HAP-1 (cell line): ENCODE measurements at regions not wholly inside any gene's neighbourhood (a gene's known extent, or its start where the extent isn't known, plus 50 kb on each side); places are given as distances from the start of the nearest gene placed in this dataset.

Experiments
- DNase-seq, 2 experiments: peaks; one replicate each; pipeline ENCODE4 v3.0.0-alpha.2; 2016 to 2020; ENCODE audit warnings: low spot score in 2 of 2
- H3K27me3 ChIP-seq: fragments of 250-450 bp; sonication (Bioruptor Pico); 2 replicates; pipeline ENCODE4 v1.5.1; 2020; ENCODE audit warnings: low read depth, mild to moderate bottlenecking, moderate library complexity
- H3K36me3 ChIP-seq: fragments of 250-450 bp; sonication (Bioruptor Pico); replicated peaks from 2 replicates; pipeline ENCODE4 v1.5.1; 2020; ENCODE audit warnings: mild to moderate bottlenecking
- H3K4me1 ChIP-seq: fragments of 250-450 bp; sonication (Bioruptor Pico); 2 replicates; pipeline ENCODE4 v1.5.1; 2020; ENCODE audit warnings: mild to moderate bottlenecking
- H3K4me3 ChIP-seq: fragments of 250-450 bp; sonication (Bioruptor Pico); 2 replicates; pipeline ENCODE4 v1.5.1; 2020; ENCODE audit warnings: mild to moderate bottlenecking, moderate library complexity
- H3K9me3 ChIP-seq: fragments of 250-450 bp; sonication (Bioruptor Pico); 2 replicates; pipeline ENCODE4 v1.5.1; 2020; ENCODE audit warnings: mild to moderate bottlenecking, moderate library complexity
- in situ Hi-C: fragments of 300-500 bp; cut with MboI; formaldehyde crosslinking; loops from 3 replicates; pipeline ENCODE4 v1.14.3; 2020; ENCODE audit warnings: low sequenced_read_pairs, inconsistent platforms, mixed read lengths

GRCh38 chr16:64397945-64398508 is 723.8 kb downstream of the CDH11 start:
- Histone ChIP-seq H3K36me3 (no peaks in the 10 kb centered on the region), H3K9me3 (no peaks in the 10 kb centered on the region), H3K27me3 (no peaks in the 10 kb centered on the region), H3K4me3 (no peak overlapping the region), H3K4me1 (no peaks in the 10 kb centered on the region)
- in situ Hi-C loops: no loop called here
- DNase-seq: no peak

DNA sequence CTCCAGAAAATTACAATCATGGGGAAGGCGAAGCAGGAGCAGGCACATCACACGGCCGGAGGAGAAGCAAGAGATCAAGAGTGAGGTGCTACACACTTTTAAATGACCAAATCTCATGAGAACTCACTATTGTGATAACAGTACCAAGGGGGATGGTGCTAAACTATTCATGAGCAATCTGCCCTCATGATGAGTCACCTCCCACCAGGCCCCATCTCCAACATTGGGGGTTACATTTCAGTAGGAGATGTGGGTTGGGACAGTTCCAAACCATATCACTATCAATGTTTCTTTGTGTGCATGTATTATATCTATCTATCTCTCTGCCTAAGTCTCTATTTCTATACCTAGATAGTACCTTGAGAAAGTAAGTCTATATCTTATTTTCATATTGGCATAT is 724.8 kb downstream of the CDH11 start:
- no peaks in the 10 kb centered on the region for H3K4me1 ChIP-seq
- no peak overlapping the region for H3K4me3 ChIP-seq
- H3K9me3 ChIP-seq: no peaks in the 10 kb centered on the region
- no peaks in the 10 kb centered on the region for H3K36me3 ChIP-seq
- in situ Hi-C loops: no loop called here
- no peaks in the 10 kb centered on the region for H3K27me3 ChIP-seq
- DNase-seq: no peak

- no peaks in the 10 kb centered on the region for H3K4me1 ChIP-seq
- in situ Hi-C loops: no loop called here
- no peak overlapping the region for H3K4me3 ChIP-seq
- DNase-seq: no peak
- no peaks in the 10 kb centered on the region for H3K27me3 ChIP-seq
- no peaks in the 10 kb centered on the region for H3K9me3 ChIP-seq
- H3K36me3 ChIP-seq: no peaks in the 10 kb centered on the region
Observed at GRCh38 chr16:64394061-64394460, 727.8 kb downstream of the CDH11 start.

DNA sequence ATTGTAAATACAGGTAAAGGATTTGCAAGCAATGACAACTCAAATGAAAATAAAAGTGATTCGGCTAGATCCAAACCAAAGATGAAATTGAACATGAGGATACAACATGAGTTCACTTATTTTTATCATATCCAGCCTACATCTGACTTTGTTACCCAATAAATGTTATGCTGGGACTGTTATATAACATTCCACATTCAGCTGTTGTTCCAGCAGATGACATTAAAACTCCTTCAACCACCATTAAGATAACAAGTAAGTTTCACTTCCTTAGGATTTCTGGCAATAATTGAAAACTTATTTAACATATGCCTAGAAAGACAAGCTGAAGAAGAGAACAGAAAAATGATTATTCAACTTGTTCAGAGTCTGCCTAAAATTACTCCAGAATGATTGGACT is 729.4 kb downstream of the CDH11 start:
- Histone ChIP-seq H3K4me1 (no peaks in the 10 kb centered on the region), H3K4me3 (no peak overlapping the region), H3K27me3 (no peaks in the 10 kb centered on the region), H3K36me3 (no peaks in the 10 kb centered on the region), H3K9me3 (no peaks in the 10 kb centered on the region)
- in situ Hi-C loops: no loop called here
- no peak for DNase-seq

DNA sequence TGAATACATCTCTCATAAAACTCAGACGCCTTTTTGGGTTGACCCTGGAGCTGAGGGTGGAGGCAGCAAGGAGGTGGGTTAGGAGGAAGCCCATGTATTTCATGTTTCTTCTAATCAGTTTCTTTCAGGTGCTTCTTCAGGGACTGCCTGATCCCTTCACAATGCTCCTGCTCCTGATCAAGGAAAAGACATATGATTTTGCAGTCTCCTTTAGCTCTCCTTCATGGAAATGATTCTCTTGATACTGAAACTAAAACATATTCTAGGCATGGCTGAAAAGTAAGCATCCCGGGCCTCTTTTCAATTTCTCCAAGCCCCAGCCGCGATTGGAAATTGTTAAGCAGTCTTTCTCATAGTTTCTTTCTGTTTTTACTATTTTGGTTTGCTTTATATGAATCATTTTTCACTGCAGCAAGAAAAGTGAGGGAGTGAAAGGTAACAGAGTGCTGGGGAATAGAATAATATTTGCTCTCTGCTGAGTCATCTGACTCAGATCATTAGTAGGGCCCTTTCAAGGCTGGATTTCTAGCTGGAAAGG is 730.7 kb downstream of the CDH11 start:
- DNase-seq: no peak

GRCh38 chr16:64390102-64390501 is 731.8 kb downstream of the CDH11 start:
- in situ Hi-C loops: no loop called here
- Histone ChIP-seq H3K9me3 (no peaks in the 10 kb centered on the region), H3K36me3 (no peaks in the 10 kb centered on the region), H3K4me3 (no peak overlapping the region), H3K27me3 (no peaks in the 10 kb centered on the region), H3K4me1 (no peaks in the 10 kb centered on the region)
- no peak for DNase-seq

More for the DNA sequence above, 730.7 kb downstream of the CDH11 start:
- no peaks in the 10 kb centered on the region for H3K36me3 ChIP-seq
- no peaks in the 10 kb centered on the region for H3K4me1 ChIP-seq
- in situ Hi-C loops: no loop called here
- H3K27me3 ChIP-seq: no peaks in the 10 kb centered on the region
- H3K4me3 ChIP-seq: no peak overlapping the region
- H3K9me3 ChIP-seq: no peaks in the 10 kb centered on the region

- no peaks in the 10 kb centered on the region for H3K4me1 ChIP-seq
- no peaks in the 10 kb centered on the region for H3K36me3 ChIP-seq
- H3K27me3 ChIP-seq: no peaks in the 10 kb centered on the region
- in situ Hi-C loops: no loop called here
- no peak for DNase-seq
- no peak overlapping the region for H3K4me3 ChIP-seq
- no peaks in the 10 kb centered on the region for H3K9me3 ChIP-seq
Observed at GRCh38 chr16:64384636-64385035, 737.2 kb downstream of the CDH11 start.

DNA sequence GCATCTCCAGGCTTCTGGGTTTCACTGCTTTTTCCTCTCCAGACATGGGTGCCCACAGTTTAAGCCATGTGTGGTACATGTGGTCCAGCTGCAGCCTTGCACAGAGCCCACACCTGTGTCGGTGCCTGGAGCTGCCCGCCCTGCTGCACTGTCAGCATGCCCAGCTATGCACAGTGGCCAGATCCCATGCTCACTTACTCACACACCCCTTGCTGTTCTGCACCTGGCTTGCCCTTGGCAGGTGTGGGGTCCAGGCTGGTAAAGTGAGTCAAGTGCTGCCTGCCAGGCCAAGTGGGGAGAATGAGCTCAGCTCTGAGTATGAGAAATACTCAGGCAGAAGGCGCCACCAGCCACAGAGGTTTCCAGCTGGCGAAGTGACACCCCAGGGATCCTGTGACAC is 739.9 kb downstream of the CDH11 start:
- Histone ChIP-seq H3K27me3 (no peaks in the 10 kb centered on the region), H3K4me3 (no peak overlapping the region), H3K4me1 (no peaks in the 10 kb centered on the region), H3K9me3 (no peaks in the 10 kb centered on the region), H3K36me3 (no peaks in the 10 kb centered on the region)
- DNase-seq: no peak
- in situ Hi-C loops: no loop called here

GRCh38 chr16:64380751-64381150 is 741.1 kb downstream of the CDH11 start:
- Histone ChIP-seq H3K36me3 (no peaks in the 10 kb centered on the region), H3K27me3 (no peaks in the 10 kb centered on the region), H3K4me3 (no peak overlapping the region), H3K4me1 (no peaks in the 10 kb centered on the region), H3K9me3 (no peaks in the 10 kb centered on the region)
- in situ Hi-C loops: no loop called here
- no peak for DNase-seq

DNA sequence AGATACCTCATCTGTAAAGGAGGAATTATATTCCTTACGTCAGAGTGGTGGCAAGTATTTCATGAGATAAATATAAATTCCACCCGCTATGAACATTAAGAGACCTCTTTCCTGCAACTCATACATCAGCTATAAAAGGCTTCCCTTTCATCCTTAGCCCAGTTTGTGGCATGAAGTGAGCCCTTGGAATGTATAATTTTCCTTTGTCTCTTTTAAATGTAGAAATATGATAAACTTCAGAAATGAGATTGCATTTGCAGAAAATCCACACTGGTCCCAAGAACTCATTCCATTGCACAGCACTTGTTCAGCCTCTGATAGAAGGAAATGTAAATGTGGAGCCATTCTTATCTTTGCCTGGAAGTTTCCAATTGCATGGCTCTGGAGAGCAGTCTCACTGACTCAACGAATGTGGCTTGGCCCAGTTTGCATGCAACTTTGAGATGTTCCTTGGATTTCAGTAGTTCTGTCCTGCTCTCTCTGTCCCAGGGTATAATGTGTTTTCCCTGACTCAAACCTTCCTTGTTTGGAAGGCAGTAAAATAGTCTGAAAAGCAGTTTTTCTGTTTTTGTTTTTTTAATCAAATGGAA is 746.4 kb downstream of the CDH11 start:
- Histone ChIP-seq H3K36me3 (no peaks in the 10 kb centered on the region), H3K27me3 (no peaks in the 10 kb centered on the region), H3K9me3 (no peaks in the 10 kb centered on the region), H3K4me1 (no peaks in the 10 kb centered on the region), H3K4me3 (no peak overlapping the region)
- DNase-seq: no peak
- in situ Hi-C loops: no loop called here

DNA sequence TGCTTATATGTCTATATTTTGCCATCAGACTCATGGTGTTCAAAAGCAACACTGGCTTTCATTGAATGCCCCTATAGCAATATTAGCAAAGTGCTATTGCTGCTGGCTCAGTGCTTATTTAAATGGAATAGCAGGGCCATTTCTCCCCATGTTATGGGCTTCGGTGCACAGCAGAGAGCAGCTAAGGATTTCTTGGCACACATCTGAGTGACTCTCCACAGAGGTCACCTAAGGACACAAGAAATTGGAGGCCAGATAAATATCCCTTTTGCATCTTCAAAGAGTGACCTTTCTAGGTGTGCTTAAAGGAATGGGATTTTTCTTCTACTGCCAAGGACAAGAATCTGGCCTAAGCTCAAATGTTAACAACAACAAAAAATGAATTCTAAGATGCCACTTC is 751.8 kb downstream of the CDH11 start:
- no peak for DNase-seq
- Histone ChIP-seq H3K36me3 (no peaks in the 10 kb centered on the region), H3K4me1 (no peaks in the 10 kb centered on the region), H3K4me3 (no peak overlapping the region), H3K9me3 (no peaks in the 10 kb centered on the region), H3K27me3 (no peaks in the 10 kb centered on the region)
- in situ Hi-C loops: no loop called here

GRCh38 chr16:64365448-64365931 is 756.4 kb downstream of the CDH11 start:
- in situ Hi-C loops: no loop called here
- no peaks in the 10 kb centered on the region for H3K9me3 ChIP-seq

GRCh38 chr16:64364894-64365293 is 757.0 kb downstream of the CDH11 start:
- Histone ChIP-seq H3K4me3 (no peak overlapping the region), H3K9me3 (no peaks in the 10 kb centered on the region), H3K36me3 (no peaks in the 10 kb centered on the region), H3K4me1 (no peaks in the 10 kb centered on the region), H3K27me3 (no peaks in the 10 kb centered on the region)
- DNase-seq: no peak
- in situ Hi-C loops: no loop called here

More at GRCh38 chr16:64365448-64365931, 756.4 kb downstream of the CDH11 start:
- H3K36me3 ChIP-seq: no peaks in the 10 kb centered on the region
- DNase-seq: no peak
- H3K4me1 ChIP-seq: no peaks in the 10 kb centered on the region
- no peaks in the 10 kb centered on the region for H3K27me3 ChIP-seq
- H3K4me3 ChIP-seq: no peak overlapping the region

DNA sequence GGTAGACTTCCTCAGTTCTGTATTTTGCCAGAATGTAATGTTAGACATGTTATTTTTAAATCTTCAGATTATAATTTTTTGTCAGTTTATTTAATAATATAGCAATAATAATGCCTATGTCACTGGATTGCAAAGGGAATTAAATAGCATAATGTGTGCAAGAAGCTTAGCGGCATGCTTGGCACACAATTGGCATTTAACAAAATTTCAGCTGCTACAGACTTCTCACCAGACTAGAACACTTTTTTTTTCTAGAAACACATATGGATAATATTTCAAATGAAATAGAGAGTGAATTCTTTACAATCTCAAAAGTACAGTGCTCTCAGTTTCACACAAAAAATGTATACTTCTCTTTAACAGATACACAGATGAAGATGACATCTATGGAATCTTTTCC is 757.4 kb downstream of the CDH11 start:
- no peaks in the 10 kb centered on the region for H3K36me3 ChIP-seq
- no peaks in the 10 kb centered on the region for H3K4me1 ChIP-seq
- in situ Hi-C loops: no loop called here
- H3K27me3 ChIP-seq: no peaks in the 10 kb centered on the region
- H3K9me3 ChIP-seq: no peaks in the 10 kb centered on the region
- H3K4me3 ChIP-seq: no peak overlapping the region
- no peak for DNase-seq
